Type B pancreatic cell (in vitro differentiated cells): ENCODE measurements at regions not wholly inside any gene's neighbourhood (a gene's known extent, or its start where the extent isn't known, plus 50 kb on each side); places are given as distances from the start of the nearest gene placed in this dataset.

Source experiments
- DNase-seq: peaks from one replicate; pipeline ENCODE4 v3.0.0; 2021; ENCODE audit warnings: mixed read lengths; ENCODE audit not compliant: unreplicated experiment; ENCODE audit errors: extremely low spot score
- H3K27ac Mint-ChIP-seq: 2 replicates; pipeline ENCODE4 v1.8.0; 2021; ENCODE audit warnings: mild to moderate bottlenecking, mixed read lengths
- H3K27me3 Mint-ChIP-seq: 2 replicates; pipeline ENCODE4 v1.8.0; 2021; ENCODE audit warnings: mixed read lengths
- H3K36me3 Mint-ChIP-seq: 2 replicates; pipeline ENCODE4 v1.8.0; 2021; ENCODE audit warnings: mixed read lengths
- H3K4me1 Mint-ChIP-seq: one replicate; pipeline ENCODE4 v1.8.0; 2021; ENCODE audit warnings: mixed read lengths; ENCODE audit not compliant: unreplicated experiment
- H3K4me3 Mint-ChIP-seq: 2 replicates; pipeline ENCODE4 v1.8.0; 2021; ENCODE audit warnings: mild to moderate bottlenecking, mixed read lengths
- H3K9me3 Mint-ChIP-seq: 2 replicates; pipeline ENCODE4 v1.8.0; 2021; ENCODE audit warnings: mixed read lengths
- TF ChIP-seq, protein P1 (sequence below): fragments of 200-600 bp; sonication (generic); conservative IDR thresholded peaks from 2 replicates; pipeline ENCODE4 v1.5.0; 2021; ENCODE audit warnings: antibody characterized with exemption, mild to moderate bottlenecking

- no peak overlapping the region for H3K4me3 Mint-ChIP-seq
- H3K36me3 Mint-ChIP-seq = no peaks in the 10 kb centered on the region
- DNase-seq = no peak
- H3K4me1 Mint-ChIP-seq = no peaks in the 10 kb centered on the region
- peaks cover 19% of the 10 kb centered on the region for H3K27me3 Mint-ChIP-seq
- H3K27ac Mint-ChIP-seq = no peak overlapping the region
- no peaks in the 10 kb centered on the region for H3K9me3 Mint-ChIP-seq
- TF ChIP-seq, protein P1, sequence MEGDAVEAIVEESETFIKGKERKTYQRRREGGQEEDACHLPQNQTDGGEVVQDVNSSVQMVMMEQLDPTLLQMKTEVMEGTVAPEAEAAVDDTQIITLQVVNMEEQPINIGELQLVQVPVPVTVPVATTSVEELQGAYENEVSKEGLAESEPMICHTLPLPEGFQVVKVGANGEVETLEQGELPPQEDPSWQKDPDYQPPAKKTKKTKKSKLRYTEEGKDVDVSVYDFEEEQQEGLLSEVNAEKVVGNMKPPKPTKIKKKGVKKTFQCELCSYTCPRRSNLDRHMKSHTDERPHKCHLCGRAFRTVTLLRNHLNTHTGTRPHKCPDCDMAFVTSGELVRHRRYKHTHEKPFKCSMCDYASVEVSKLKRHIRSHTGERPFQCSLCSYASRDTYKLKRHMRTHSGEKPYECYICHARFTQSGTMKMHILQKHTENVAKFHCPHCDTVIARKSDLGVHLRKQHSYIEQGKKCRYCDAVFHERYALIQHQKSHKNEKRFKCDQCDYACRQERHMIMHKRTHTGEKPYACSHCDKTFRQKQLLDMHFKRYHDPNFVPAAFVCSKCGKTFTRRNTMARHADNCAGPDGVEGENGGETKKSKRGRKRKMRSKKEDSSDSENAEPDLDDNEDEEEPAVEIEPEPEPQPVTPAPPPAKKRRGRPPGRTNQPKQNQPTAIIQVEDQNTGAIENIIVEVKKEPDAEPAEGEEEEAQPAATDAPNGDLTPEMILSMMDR = no peak
These were observed 208.9 kb downstream of the TMEM26 start for GRCh38 chr10:61244261-61244775.

- Mint-ChIP-seq H3K36me3 (no peaks in the 10 kb centered on the region), H3K27me3 (peaks cover 8% of the 10 kb centered on the region), H3K9me3 (no peaks in the 10 kb centered on the region), H3K4me1 (no peaks in the 10 kb centered on the region), H3K27ac (no peak overlapping the region), H3K4me3 (no peak overlapping the region)
- TF ChIP-seq, protein P1 = no peak
- DNase-seq = no peak
These were observed 220.4 kb downstream of the TMEM26 start for GRCh38 chr10:61232780-61233179.

GRCh38 chr10:61225939-61226338, 227.2 kb downstream of the TMEM26 start:
- H3K4me1 Mint-ChIP-seq = no peaks in the 10 kb centered on the region

DNA sequence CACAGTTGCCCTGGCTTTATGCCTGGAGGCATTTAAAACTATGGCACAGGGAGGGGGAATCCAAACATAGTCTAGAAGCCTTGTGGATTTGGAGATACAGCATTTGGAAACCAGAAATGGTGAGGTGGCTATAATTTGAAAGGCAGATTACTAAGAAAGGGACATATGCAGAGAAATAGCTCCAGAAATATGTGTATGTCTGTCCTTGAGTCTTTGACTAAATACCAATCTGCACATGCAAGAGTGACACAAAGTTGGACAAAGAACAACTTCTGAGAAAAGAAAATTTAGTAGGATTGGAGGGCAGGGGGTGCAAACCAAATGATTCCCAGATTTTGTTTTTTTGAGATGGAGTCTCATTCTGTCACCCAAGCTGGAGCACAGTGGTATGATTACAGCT, 229.6 kb downstream of the TMEM26 start:
- H3K9me3 Mint-ChIP-seq = no peaks in the 10 kb centered on the region
- no peak for DNase-seq
- no peak overlapping the region for H3K4me3 Mint-ChIP-seq
- TF ChIP-seq, protein P1 = no peak
- no peak overlapping the region for H3K27ac Mint-ChIP-seq
- H3K36me3 Mint-ChIP-seq = no peaks in the 10 kb centered on the region
- no peaks in the 10 kb centered on the region for H3K27me3 Mint-ChIP-seq
- H3K4me1 Mint-ChIP-seq = no peaks in the 10 kb centered on the region

More at GRCh38 chr10:61225939-61226338, 227.2 kb downstream of the TMEM26 start:
- DNase-seq = no peak
- Mint-ChIP-seq H3K9me3 (no peaks in the 10 kb centered on the region), H3K27ac (no peak overlapping the region), H3K4me3 (no peak overlapping the region), H3K36me3 (no peaks in the 10 kb centered on the region), H3K27me3 (peaks cover 8% of the 10 kb centered on the region)
- TF ChIP-seq, protein P1 = no peak

- Mint-ChIP-seq H3K27me3 (no peaks in the 10 kb centered on the region), H3K27ac (no peak overlapping the region), H3K9me3 (no peaks in the 10 kb centered on the region), H3K36me3 (no peaks in the 10 kb centered on the region), H3K4me3 (no peak overlapping the region), H3K4me1 (no peaks in the 10 kb centered on the region)
- DNase-seq = no peak
- TF ChIP-seq, protein P1 = no peak
These were observed 233.5 kb downstream of the TMEM26 start for GRCh38 chr10:61219696-61220095.
